IMR-90 (cell line): ENCODE measurements at regions not wholly inside any gene's neighbourhood (a gene's known extent, or its start where the extent isn't known, plus 50 kb on each side); places are given as distances from the start of the nearest gene placed in this dataset.
A peak's percentile ranks its signal among the peaks of the same experiment; 100 is the strongest.

Experiments used
- ATAC-seq: fragments of 200-7000 bp; cut with Tn5 transposase; 2 replicates; pipeline ENCODE4 v1.9.1; 2020; ENCODE audit warnings: low read depth, mild to moderate bottlenecking, moderate library complexity
- BruUV-seq: library from RNA; stranded (reverse); fragments of 400-500 nt; replicated peaks from 2 replicates; lab custom pipeline; 2021; lab: Mats Ljungman, UMichigan
- CTCF ChIA-PET: fragments of 300-600 bp; formaldehyde crosslinking; extraction: SDS; loops from one replicate; lab custom pipeline; 2021; ENCODE audit warnings: antibody characterized with exemption; lab: Yijun Ruan, JAX
- POLR2A ChIA-PET: fragments of 300-600 bp; sonication (Branson Sonifier 250); formaldehyde crosslinking; loops from one replicate; lab custom pipeline; 2022; ENCODE audit warnings: antibody characterized with exemption; ENCODE audit not compliant: unreplicated experiment; lab: Charles Lee
- DNase-seq: peaks from one replicate; pipeline ENCODE4 v3.0.0; 2013
- H2AFZ ChIP-seq: replicated peaks from 2 replicates; pipeline ENCODE3; 2013; ENCODE audit warnings: low read length, mild to moderate bottlenecking; ENCODE audit not compliant: poor library complexity
- H2AK5ac ChIP-seq: 2 replicates; pipeline ENCODE4 v1.6.1; 2013; ENCODE audit warnings: low read depth, low read length, inconsistent platforms
- H2AK9ac ChIP-seq: replicated peaks from 2 replicates; pipeline ENCODE3; 2013; ENCODE audit warnings: mild to moderate bottlenecking, low read depth, low read length, moderate library complexity; ENCODE audit not compliant: poor library complexity
- H2BK120ac ChIP-seq: 2 replicates; pipeline ENCODE4 v1.6.1; 2013; ENCODE audit warnings: low read depth, low read length, inconsistent platforms
- H2BK15ac ChIP-seq: 3 replicates; pipeline ENCODE4 v1.6.1; 2013; ENCODE audit warnings: low read depth, low read length, inconsistent platforms
- H2BK20ac ChIP-seq: 2 replicates; pipeline ENCODE4 v1.6.1; 2013; ENCODE audit warnings: low read depth, mild to moderate bottlenecking, inconsistent platforms, low read length, moderate library complexity
- H2BK5ac ChIP-seq: 2 replicates; pipeline ENCODE4 v1.6.1; 2013; ENCODE audit warnings: mild to moderate bottlenecking, low read depth, low read length, inconsistent platforms; ENCODE audit not compliant: poor library complexity, severe bottlenecking
- H3K14ac ChIP-seq: replicated peaks from 2 replicates; pipeline ENCODE4 v1.6.1; 2013; ENCODE audit warnings: low read depth, low read length, inconsistent platforms
- H3K18ac ChIP-seq: 2 replicates; pipeline ENCODE4 v1.6.1; 2013; ENCODE audit warnings: low read depth, low read length, control low read depth
- H3K23ac ChIP-seq: 2 replicates; pipeline ENCODE4 v1.6.1; 2013; ENCODE audit warnings: low read depth, low read length, inconsistent platforms
- H3K27ac ChIP-seq: 2 replicates; pipeline ENCODE4 v1.5.1; 2013; ENCODE audit warnings: mild to moderate bottlenecking, control low read depth, low read length; ENCODE audit not compliant: insufficient read depth
- H3K27me3 ChIP-seq: 2 replicates; pipeline ENCODE4 v1.6.1; 2013; ENCODE audit warnings: low read length; ENCODE audit not compliant: control insufficient read depth, insufficient read depth
- H3K36me3 ChIP-seq: 2 replicates; pipeline ENCODE4 v1.6.1; 2013; ENCODE audit warnings: low read length, mixed read lengths; ENCODE audit not compliant: control insufficient read depth, insufficient read depth
- H3K4ac ChIP-seq: 2 replicates; pipeline ENCODE4 v1.6.1; 2013; ENCODE audit warnings: low read depth, low read length, inconsistent platforms
- H3K4me1 ChIP-seq: 2 replicates; pipeline ENCODE4 v1.6.1; 2013; ENCODE audit warnings: low read length, mixed read lengths; ENCODE audit not compliant: control insufficient read depth, insufficient read depth
- H3K4me2 ChIP-seq: 2 replicates; pipeline ENCODE4 v1.6.1; 2013; ENCODE audit warnings: low read depth, mild to moderate bottlenecking, control low read depth, low read length, moderate library complexity
- H3K4me3 ChIP-seq: 2 replicates; pipeline ENCODE4 v1.5.1; 2013; ENCODE audit warnings: low read depth, mild to moderate bottlenecking, control low read depth, low read length, moderate library complexity; ENCODE audit not compliant: insufficient read depth
- H3K56ac ChIP-seq: 2 replicates; pipeline ENCODE4 v1.6.1; 2013; ENCODE audit warnings: low read length, inconsistent platforms; ENCODE audit not compliant: insufficient read depth; ENCODE audit errors: extremely low read depth
- H3K79me1 ChIP-seq, 2 experiments: 2 replicates each; pipeline ENCODE4 v1.6.1; 2013; ENCODE audit warnings: low read length in 2 of 2, inconsistent platforms in 1 of 2, low read depth in 1 of 2
- H3K9ac ChIP-seq: 2 replicates; pipeline ENCODE4 v1.6.1; 2013; ENCODE audit warnings: low read depth, low read length, control low read depth
- H3K9me1 ChIP-seq: 2 replicates; pipeline ENCODE4 v1.6.1; 2013; ENCODE audit warnings: low read length, inconsistent platforms; ENCODE audit not compliant: insufficient read depth
- H3K9me3 ChIP-seq: 2 replicates; pipeline ENCODE4 v1.6.1; 2013; ENCODE audit warnings: low read length; ENCODE audit not compliant: control insufficient read depth, insufficient read depth
- H4K20me1 ChIP-seq: 2 replicates; pipeline ENCODE4 v1.6.1; 2013; ENCODE audit warnings: low read length, inconsistent platforms; ENCODE audit not compliant: insufficient read depth
- H4K5ac ChIP-seq: 2 replicates; pipeline ENCODE4 v1.6.1; 2013; ENCODE audit warnings: mild to moderate bottlenecking, low read depth, low read length, control low read depth
- H4K8ac ChIP-seq, 2 experiments: 2 replicates each; pipeline ENCODE4 v1.6.1; 2013; ENCODE audit warnings: low read depth in 2 of 2, low read length in 2 of 2, control low read depth in 1 of 2, inconsistent platforms in 1 of 2
- H4K91ac ChIP-seq: 2 replicates; pipeline ENCODE4 v1.6.1; 2013; ENCODE audit warnings: low read depth, low read length, inconsistent platforms; ENCODE audit not compliant: insufficient read depth
- BHLHE40 ChIP-seq: fragments of 150-350 bp; IDR thresholded peaks from 2 replicates; pipeline ENCODE4 v1.6.1; 2016; ENCODE audit warnings: mild to moderate bottlenecking, low read depth, low read length
- CEBPB ChIP-seq: IDR thresholded peaks from 2 replicates; pipeline ENCODE4 v1.6.1; 2012; ENCODE audit warnings: low read depth, low read length, improper control_type of control experiment
- ELK1 ChIP-seq: fragments of 150-350 bp; IDR thresholded peaks from 2 replicates; pipeline ENCODE4 v1.6.1; 2016; ENCODE audit warnings: low read depth, mild to moderate bottlenecking, low read length, moderate library complexity, borderline replicate concordance
- FOS ChIP-seq: fragments of 150-350 bp; IDR thresholded peaks from 2 replicates; pipeline ENCODE4 v1.6.1; 2016; ENCODE audit warnings: low read depth, low read length
- MAZ ChIP-seq: IDR thresholded peaks from 2 replicates; pipeline ENCODE4 v1.6.1; 2012; ENCODE audit warnings: low read depth, mild to moderate bottlenecking, low read length, improper control_type of control experiment, moderate library complexity, borderline replicate concordance
- RCOR1 ChIP-seq: IDR thresholded peaks from 2 replicates; pipeline ENCODE4 v1.6.1; 2012; ENCODE audit warnings: mild to moderate bottlenecking, low read length, improper control_type of control experiment; ENCODE audit not compliant: insufficient replicate concordance
- RFX5 ChIP-seq: IDR thresholded peaks from 2 replicates; pipeline ENCODE4 v1.8.0; 2012; ENCODE audit warnings: low read depth, mild to moderate bottlenecking, low read length, moderate library complexity
- SMC3 ChIP-seq: fragments of 150-350 bp; IDR thresholded peaks from 2 replicates; pipeline ENCODE4 v1.6.1; 2016; ENCODE audit warnings: low read depth, mild to moderate bottlenecking, antibody characterized with exemption, low read length, moderate library complexity
- WGBS, 2 experiments: methylation state at CpG; one replicate each; pipeline versions ENCODE4 v1.1.5 to v1.1.7; 2013; ENCODE audit warnings: missing lambda C conversion rate in 2 of 2; ENCODE audit not compliant: insufficient read length in 1 of 2; ENCODE audit errors: extremely low coverage in 2 of 2; 5-methylcytosine and 5-hydroxymethylcytosine counted together
- dilution Hi-C: fragments of 300-500 bp; cut with HindIII; formaldehyde crosslinking; loops from one replicate; pipeline ENCODE4 v1.14.3; 2018; ENCODE audit warnings: low sequenced_read_pairs; ENCODE audit not compliant: unreplicated experiment
- in situ Hi-C: fragments of 300-500 bp; cut with MboI; formaldehyde crosslinking; loops from 3 replicates; pipeline ENCODE4 v1.14.3; 2019; ENCODE audit warnings: low sequenced_read_pairs, inconsistent platforms, mixed read lengths
- intact Hi-C: fragments of 100-400 bp; cut with micrococcal nuclease; formaldehyde crosslinking; loops from 2 replicates; pipeline ENCODE4 v1.10.0; 2022
- TF ChIP-seq, protein P1 (sequence below): fragments of 150-350 bp; IDR thresholded peaks from 2 replicates; pipeline ENCODE4 v1.6.1; 2017; ENCODE audit warnings: mild to moderate bottlenecking, antibody characterized with exemption, low read length, low read depth
- TF ChIP-seq, protein P2 (sequence below): conservative IDR thresholded peaks from 2 replicates; pipeline ENCODE4 v1.5.1; 2012; ENCODE audit warnings: mild to moderate bottlenecking, low read depth, low read length, improper control_type of control experiment

GRCh38 chr6:14354919-14355572, 237.5 kb downstream of the CD83 start:
- peak; percentile 48 for ATAC-seq
- H2BK20ac ChIP-seq, result no peak overlapping the region
- peaks cover 37% of the 10 kb centered on the region for H3K27me3 ChIP-seq
- H3K4me1 ChIP-seq, result peaks cover 2% of the 10 kb centered on the region; the same call in 1 of the 2 replicates
- BruUV-seq, result no TSS peak
- no peak overlapping the region for H2BK5ac ChIP-seq
- dilution Hi-C loops (no loop called here), in situ Hi-C loops (no loop called here), intact Hi-C loops (no loop called here)
- no peaks in the 10 kb centered on the region for H3K36me3 ChIP-seq
- H2AFZ ChIP-seq, result no peak overlapping the region
- no peak overlapping the region for H3K23ac ChIP-seq
- H2BK15ac ChIP-seq, result no peak overlapping the region
- H3K9me3 ChIP-seq, result peaks cover 8% of the 10 kb centered on the region
- no CpG with 5 or more reads among the region's 5 CpGs for WGBS, 2 experiments
- peak; percentile 88 for DNase-seq
- no peak overlapping the region for H3K27ac ChIP-seq
- ChIA-PET POLR2A (no interaction called here), CTCF (no interaction called here)
- no peak overlapping the region for H4K91ac ChIP-seq
- TF ChIP-seq FOS (no peak), MAZ (no peak), SMC3 (no peak), CEBPB (no peak), RFX5 (no peak), RCOR1 (no peak), ELK1 (no peak), BHLHE40 (no peak)
- TF ChIP-seq, protein P1, sequence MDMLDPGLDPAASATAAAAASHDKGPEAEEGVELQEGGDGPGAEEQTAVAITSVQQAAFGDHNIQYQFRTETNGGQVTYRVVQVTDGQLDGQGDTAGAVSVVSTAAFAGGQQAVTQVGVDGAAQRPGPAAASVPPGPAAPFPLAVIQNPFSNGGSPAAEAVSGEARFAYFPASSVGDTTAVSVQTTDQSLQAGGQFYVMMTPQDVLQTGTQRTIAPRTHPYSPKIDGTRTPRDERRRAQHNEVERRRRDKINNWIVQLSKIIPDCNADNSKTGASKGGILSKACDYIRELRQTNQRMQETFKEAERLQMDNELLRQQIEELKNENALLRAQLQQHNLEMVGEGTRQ, result no peak
- TF ChIP-seq, protein P2, sequence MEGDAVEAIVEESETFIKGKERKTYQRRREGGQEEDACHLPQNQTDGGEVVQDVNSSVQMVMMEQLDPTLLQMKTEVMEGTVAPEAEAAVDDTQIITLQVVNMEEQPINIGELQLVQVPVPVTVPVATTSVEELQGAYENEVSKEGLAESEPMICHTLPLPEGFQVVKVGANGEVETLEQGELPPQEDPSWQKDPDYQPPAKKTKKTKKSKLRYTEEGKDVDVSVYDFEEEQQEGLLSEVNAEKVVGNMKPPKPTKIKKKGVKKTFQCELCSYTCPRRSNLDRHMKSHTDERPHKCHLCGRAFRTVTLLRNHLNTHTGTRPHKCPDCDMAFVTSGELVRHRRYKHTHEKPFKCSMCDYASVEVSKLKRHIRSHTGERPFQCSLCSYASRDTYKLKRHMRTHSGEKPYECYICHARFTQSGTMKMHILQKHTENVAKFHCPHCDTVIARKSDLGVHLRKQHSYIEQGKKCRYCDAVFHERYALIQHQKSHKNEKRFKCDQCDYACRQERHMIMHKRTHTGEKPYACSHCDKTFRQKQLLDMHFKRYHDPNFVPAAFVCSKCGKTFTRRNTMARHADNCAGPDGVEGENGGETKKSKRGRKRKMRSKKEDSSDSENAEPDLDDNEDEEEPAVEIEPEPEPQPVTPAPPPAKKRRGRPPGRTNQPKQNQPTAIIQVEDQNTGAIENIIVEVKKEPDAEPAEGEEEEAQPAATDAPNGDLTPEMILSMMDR, result no peak
- peaks cover 5% of the 10 kb centered on the region; the same call in 1 of the 2 replicates for H4K20me1 ChIP-seq
- peak overlapping the region; percentile 51; the same call in 1 of the 2 replicates for H2AK5ac ChIP-seq
- no peak overlapping the region for H3K4ac ChIP-seq
- no peak overlapping the region for H2AK9ac ChIP-seq
- H3K14ac ChIP-seq, result 0 out of 2 replicates have a peak overlapping the region, but pooled peaks have one; percentile 16
- no peak overlapping the region for H3K56ac ChIP-seq
- no peak overlapping the region for H3K4me3 ChIP-seq
- H4K8ac ChIP-seq, result no peak overlapping the region
- H4K5ac ChIP-seq, result no peak overlapping the region
- H3K79me1 ChIP-seq, result no peaks in the 10 kb centered on the region
- H3K4me2 ChIP-seq, result no peak overlapping the region
- no peak overlapping the region for H3K18ac ChIP-seq
- no peak overlapping the region for H3K9ac ChIP-seq
- no peak overlapping the region for H2BK120ac ChIP-seq
- peaks cover 5% of the 10 kb centered on the region; the same call in 1 of the 2 replicates for H3K9me1 ChIP-seq
